Astrocyte of the spinal cord (primary cell): ENCODE measurements at regions not wholly inside any gene's neighbourhood (a gene's known extent, or its start where the extent isn't known, plus 50 kb on each side); places are given as distances from the start of the nearest gene placed in this dataset.

ENCODE experiments used
- DNase-seq: peaks from one replicate; pipeline ENCODE4 v3.0.0; 2011; ENCODE audit warnings: low read depth, low spot score
- H3K4me3 ChIP-seq: 2 replicates; pipeline ENCODE4 v1.5.1; 2011; ENCODE audit warnings: low read depth, mild to moderate bottlenecking, low read length, moderate library complexity
- in situ Hi-C: cut with HindIII; loops from 2 replicates; pipeline ENCODE4 v1.10.0; 2017; ENCODE audit warnings: low sequenced_read_pairs
- TF ChIP-seq, protein P1 (sequence below): IDR thresholded peaks from 2 replicates; pipeline ENCODE4 v1.5.1; 2012; ENCODE audit warnings: low read depth, mild to moderate bottlenecking, low read length, inconsistent platforms

- in situ Hi-C loops, result no loop called here
- TF ChIP-seq, protein P1, sequence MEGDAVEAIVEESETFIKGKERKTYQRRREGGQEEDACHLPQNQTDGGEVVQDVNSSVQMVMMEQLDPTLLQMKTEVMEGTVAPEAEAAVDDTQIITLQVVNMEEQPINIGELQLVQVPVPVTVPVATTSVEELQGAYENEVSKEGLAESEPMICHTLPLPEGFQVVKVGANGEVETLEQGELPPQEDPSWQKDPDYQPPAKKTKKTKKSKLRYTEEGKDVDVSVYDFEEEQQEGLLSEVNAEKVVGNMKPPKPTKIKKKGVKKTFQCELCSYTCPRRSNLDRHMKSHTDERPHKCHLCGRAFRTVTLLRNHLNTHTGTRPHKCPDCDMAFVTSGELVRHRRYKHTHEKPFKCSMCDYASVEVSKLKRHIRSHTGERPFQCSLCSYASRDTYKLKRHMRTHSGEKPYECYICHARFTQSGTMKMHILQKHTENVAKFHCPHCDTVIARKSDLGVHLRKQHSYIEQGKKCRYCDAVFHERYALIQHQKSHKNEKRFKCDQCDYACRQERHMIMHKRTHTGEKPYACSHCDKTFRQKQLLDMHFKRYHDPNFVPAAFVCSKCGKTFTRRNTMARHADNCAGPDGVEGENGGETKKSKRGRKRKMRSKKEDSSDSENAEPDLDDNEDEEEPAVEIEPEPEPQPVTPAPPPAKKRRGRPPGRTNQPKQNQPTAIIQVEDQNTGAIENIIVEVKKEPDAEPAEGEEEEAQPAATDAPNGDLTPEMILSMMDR, result no peak
- H3K4me3 ChIP-seq, result no peak overlapping the region
- no peak for DNase-seq
These were observed 258.0 kb downstream of the PMP22 start for GRCh38 chr17:15007147-15007553.

GRCh38 chr17:15006421-15007128 lies 258.6 kb downstream of the PMP22 start:
- TF ChIP-seq, protein P1, result no peak
- in situ Hi-C loops, result no loop called here
- no peak overlapping the region for H3K4me3 ChIP-seq
- no peak for DNase-seq

DNA sequence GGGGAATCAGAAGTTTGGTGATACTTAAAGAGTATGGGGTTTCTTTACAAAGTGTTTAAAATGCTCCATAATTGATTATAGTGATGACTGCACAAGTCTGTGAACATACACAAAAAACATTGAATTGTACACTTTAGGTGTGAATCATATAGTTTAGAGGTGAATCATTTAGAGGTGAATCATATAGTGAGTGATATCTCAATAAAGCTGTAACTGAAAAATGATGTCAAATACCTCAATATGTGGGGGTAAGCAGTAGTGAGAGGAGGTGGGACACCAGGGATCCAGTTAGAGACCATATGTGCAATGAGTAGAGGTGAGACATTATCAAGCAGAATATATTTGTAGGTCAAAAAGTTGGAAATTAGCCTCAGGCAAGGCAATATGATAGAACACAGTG lies 264.5 kb downstream of the PMP22 start:
- TF ChIP-seq, protein P1, result no peak
- no peak for DNase-seq

GRCh38 chr17:14997290-14997689 lies 267.8 kb downstream of the PMP22 start:
- no peak overlapping the region for H3K4me3 ChIP-seq
- no peak for DNase-seq
- TF ChIP-seq, protein P1, result no peak
- in situ Hi-C loops, result no loop called here

More for the DNA sequence above, 264.5 kb downstream of the PMP22 start:
- H3K4me3 ChIP-seq, result no peak overlapping the region
- in situ Hi-C loops, result no loop called here

DNA sequence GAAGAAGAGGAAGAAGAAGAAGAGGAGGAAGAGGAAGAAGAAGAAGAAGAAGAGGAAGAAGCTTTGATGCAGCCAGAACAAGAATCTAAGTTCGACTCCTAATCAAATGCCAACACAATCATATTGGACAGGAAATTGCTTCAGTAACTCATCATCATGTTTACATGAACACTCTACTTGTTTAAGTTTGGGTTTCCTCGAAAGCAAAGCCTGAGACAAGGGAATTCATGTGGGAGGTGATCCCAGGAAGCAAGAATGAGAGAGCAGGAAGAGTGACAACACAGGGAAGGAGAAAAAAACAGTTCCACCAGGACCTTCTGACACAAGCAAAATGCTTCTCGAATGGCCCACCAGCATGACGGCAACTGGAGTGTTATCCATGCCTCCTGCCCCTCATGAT lies 279.0 kb downstream of the PMP22 start:
- DNase-seq, result no peak
- in situ Hi-C loops, result no loop called here
- TF ChIP-seq, protein P1, result no peak
- H3K4me3 ChIP-seq, result no peak overlapping the region

DNA sequence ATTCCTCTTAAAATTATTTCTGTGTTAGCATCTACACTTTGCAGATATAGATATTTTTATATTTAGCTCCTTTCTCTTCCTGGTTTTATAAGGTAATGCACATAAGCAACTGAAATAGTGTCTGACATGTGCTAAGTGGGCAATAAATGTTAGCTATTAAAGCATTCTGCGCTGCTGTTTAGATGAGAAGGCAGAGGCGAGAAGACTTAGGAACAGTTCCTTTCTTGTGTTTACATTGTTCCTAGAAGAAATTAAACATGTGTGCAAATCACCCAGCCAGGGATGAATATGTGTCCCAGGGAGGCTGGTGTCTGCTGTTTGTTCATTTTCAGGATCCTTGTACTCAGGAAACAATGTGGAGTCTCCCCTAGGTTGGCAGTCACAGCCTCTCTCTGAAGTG lies 292.3 kb downstream of the PMP22 start:
- TF ChIP-seq, protein P1, result no peak
- in situ Hi-C loops, result no loop called here
- no peak for DNase-seq
- H3K4me3 ChIP-seq, result no peak overlapping the region
